ENCODE measurements at regions not wholly inside any gene's neighbourhood (a gene's known extent, or its start where the extent isn't known, plus 50 kb on each side); places are given as distances from the start of the nearest gene placed in this dataset.

DNA sequence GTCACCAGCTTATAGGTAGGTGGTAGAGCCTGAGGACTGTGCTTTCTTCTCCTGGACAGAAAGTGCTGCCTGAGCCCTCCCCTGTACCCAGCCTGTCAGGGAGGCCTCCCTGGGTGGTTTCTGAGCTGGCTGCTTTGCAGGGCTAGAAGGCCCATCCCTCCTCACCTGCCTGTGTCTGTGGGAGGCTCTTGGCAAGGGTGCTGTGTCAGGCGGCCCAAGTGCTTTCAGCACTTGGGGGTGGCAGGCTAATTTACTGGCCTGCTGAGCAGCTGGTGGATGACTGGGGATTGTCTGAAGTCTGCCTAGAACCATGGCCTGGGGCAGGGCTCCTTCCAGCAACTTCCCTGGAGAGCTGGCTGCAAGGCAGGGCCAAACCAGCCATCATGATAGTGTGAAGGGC is 139.0 kb upstream of the NAV2 start:
- no peak overlapping the region for H2AFZ ChIP-seq (ENCODE audit: control insufficient read depth, low read depth, low read length)
- RAD21 ChIA-PET (ENCODE audit: unreplicated experiment), result interaction anchor here (0.8 kb wide), 1 partner anchor 172 kb away, joined by 3 read pairs; no protein-coding TSS in a partner anchor
- no peak overlapping the region for H3K4me3 ChIP-seq
- 0% methylated on average over 1 of the region's 1 CpG for WGBS (ENCODE audit: insufficient coverage, insufficient replicate concordance, low lambda C conversion rate, missing lambda C conversion rate)
- no TSS peak for BruUV-seq (replicated peaks)
- ATAC-seq, result no peak
- H3K4me2 ChIP-seq (ENCODE audit: control insufficient read depth, insufficient read depth), result no peak overlapping the region
- H3K27me3 ChIP-seq (replicated peaks in 1 of 2; ENCODE audit: control insufficient read depth in 2 of 2, insufficient read depth in 2 of 2, low read length in 1 of 2), result no peaks in the 10 kb centered on the region; a peak in 4 of 4 replicates
- no peaks in the 10 kb centered on the region for H4K20me1 ChIP-seq (ENCODE audit: control insufficient read depth, insufficient read depth)
- TF ChIP-seq DPF2 (IDR thresholded peaks at IDR 0.05) (no peak), SREBF1 (IDR thresholded peaks at IDR 0.05; ENCODE audit: low read length) (no peak), FOXM1 (IDR thresholded peaks at IDR 0.05; ENCODE audit: low read depth, low read length) (no peak), ZNF207 (IDR thresholded peaks at IDR 0.05; ENCODE audit: borderline replicate concordance) (no peak), FOS (IDR thresholded peaks at IDR 0.05; ENCODE audit: borderline replicate concordance, extremely low read depth, insufficient read length) (no peak)
- in situ Hi-C loops (cut with MboI) (no loop called here), intact Hi-C loops (cut with micrococcal nuclease; ENCODE audit: unreplicated experiment) (loop anchor here (10.0 kb wide), 1 partner anchor 71 kb away; no protein-coding TSS in a partner anchor)
- no peak for DNase-seq (ENCODE audit: low read depth, low spot score)
- SMC1A ChIA-PET (ENCODE audit: uncharacterized antibody, unreplicated experiment), result interaction anchor here (0.6 to 1.7 kb wide), 3 partner anchors 10 to 49 kb away, joined by 3 to 5 read pairs (median 5); no protein-coding TSS in a partner anchor
- no peaks in the 10 kb centered on the region for H3K36me3 ChIP-seq (ENCODE audit: control insufficient read depth in 2 of 2, insufficient read depth in 2 of 2, low read length in 1 of 2)
- POLR2A ChIA-PET, result no interaction called here
- no peak overlapping the region for H3K9ac ChIP-seq (ENCODE audit: control insufficient read depth, insufficient read depth, low read length)
- H3K27ac ChIP-seq (ENCODE audit: control insufficient read depth, insufficient read depth), result no peak overlapping the region
- H3K79me2 ChIP-seq (ENCODE audit: control insufficient read depth, insufficient read depth, low read length), result no peaks in the 10 kb centered on the region
- H3K4me1 ChIP-seq (ENCODE audit: control insufficient read depth, insufficient read depth, low read length), result no peaks in the 10 kb centered on the region
- CTCF ChIA-PET, result interaction anchor here (0.9 to 1.6 kb wide), 3 partner anchors 11 to 330 kb away, joined by 4 to 6 read pairs (median 6); no protein-coding TSS in a partner anchor
- FAIRE-seq, result no peak
- H3K9me3 ChIP-seq (replicated peaks; ENCODE audit: control insufficient read depth, insufficient read depth, low read length), result no peaks in the 10 kb centered on the region

DNA sequence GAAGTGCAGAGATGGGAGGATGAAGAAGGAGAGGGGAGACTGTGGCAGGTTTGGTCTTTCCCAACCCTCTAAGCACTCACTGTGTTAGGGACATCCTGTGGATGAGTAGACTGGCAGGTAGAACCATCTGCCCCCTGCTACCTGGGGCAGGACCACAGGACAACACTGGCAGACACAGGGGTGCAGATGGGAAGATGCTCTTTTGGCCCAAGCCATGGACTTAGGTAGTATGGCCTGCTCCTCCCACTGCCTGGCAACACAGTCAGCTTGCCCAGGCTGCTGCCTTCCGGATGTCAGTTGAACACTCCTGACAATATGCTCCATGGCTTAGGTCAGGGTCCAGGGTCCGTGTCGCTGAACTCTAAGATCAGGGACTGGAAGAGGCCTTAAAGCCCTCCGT is 140.7 kb upstream of the NAV2 start:
- Histone ChIP-seq H2AFZ (ENCODE audit: control insufficient read depth, low read depth, low read length) (no peak overlapping the region), H4K20me1 (ENCODE audit: control insufficient read depth, insufficient read depth) (no peaks in the 10 kb centered on the region), H3K27me3 (replicated peaks in 1 of 2; ENCODE audit: control insufficient read depth in 2 of 2, insufficient read depth in 2 of 2, low read length in 1 of 2) (no peaks in the 10 kb centered on the region; a peak in 4 of 4 replicates), H3K4me2 (ENCODE audit: control insufficient read depth, insufficient read depth) (no peak overlapping the region), H3K9me3 (replicated peaks; ENCODE audit: control insufficient read depth, insufficient read depth, low read length) (no peaks in the 10 kb centered on the region), H3K79me2 (ENCODE audit: control insufficient read depth, insufficient read depth, low read length) (no peaks in the 10 kb centered on the region), H3K4me1 (ENCODE audit: control insufficient read depth, insufficient read depth, low read length) (no peaks in the 10 kb centered on the region), H3K36me3 (ENCODE audit: control insufficient read depth in 2 of 2, insufficient read depth in 2 of 2, low read length in 1 of 2) (no peaks in the 10 kb centered on the region), H3K9ac (ENCODE audit: control insufficient read depth, insufficient read depth, low read length) (no peak overlapping the region), H3K4me3 (no peak overlapping the region), H3K27ac (ENCODE audit: control insufficient read depth, insufficient read depth) (no peak overlapping the region)
- DNase-seq (ENCODE audit: low read depth, low spot score) (no peak), FAIRE-seq (no peak), ATAC-seq (no peak)
- intact Hi-C loops (cut with micrococcal nuclease; ENCODE audit: unreplicated experiment) (loop anchor here (10.0 kb wide), 1 partner anchor 73 kb away; no protein-coding TSS in a partner anchor), in situ Hi-C loops (cut with MboI) (no loop called here)
- no TSS peak for BruUV-seq (replicated peaks)
- SMC1A ChIA-PET (ENCODE audit: uncharacterized antibody, unreplicated experiment), result interaction anchor here (0.7 to 1.7 kb wide), 3 partner anchors 9 to 110 kb away, joined by 3 to 5 read pairs (median 3); no protein-coding TSS in a partner anchor
- CTCF ChIA-PET, result interaction anchor here (0.6 to 1.6 kb wide), 8 partner anchors 9 to 308 kb away, joined by 3 to 6 read pairs (median 3); no protein-coding TSS in a partner anchor
- WGBS (ENCODE audit: insufficient coverage, insufficient replicate concordance, low lambda C conversion rate, missing lambda C conversion rate), result 12% methylated on average over 3 of the region's 4 CpGs
- POLR2A ChIA-PET, result no interaction called here
- RAD21 ChIA-PET (ENCODE audit: unreplicated experiment), result no interaction called here
- no peak for TF ChIP-seq TCF7 (IDR thresholded peaks at IDR 0.05; ENCODE audit: borderline replicate concordance)
- TF ChIP-seq ZNF274 (IDR thresholded peaks at IDR 0.05; ENCODE audit: insufficient read depth, insufficient read length), result no peak
- TF ChIP-seq IKZF2 (IDR thresholded peaks at IDR 0.05), result no peak
- no peak for TF ChIP-seq HDGF (IDR thresholded peaks at IDR 0.05)
- TF ChIP-seq, protein P1, sequence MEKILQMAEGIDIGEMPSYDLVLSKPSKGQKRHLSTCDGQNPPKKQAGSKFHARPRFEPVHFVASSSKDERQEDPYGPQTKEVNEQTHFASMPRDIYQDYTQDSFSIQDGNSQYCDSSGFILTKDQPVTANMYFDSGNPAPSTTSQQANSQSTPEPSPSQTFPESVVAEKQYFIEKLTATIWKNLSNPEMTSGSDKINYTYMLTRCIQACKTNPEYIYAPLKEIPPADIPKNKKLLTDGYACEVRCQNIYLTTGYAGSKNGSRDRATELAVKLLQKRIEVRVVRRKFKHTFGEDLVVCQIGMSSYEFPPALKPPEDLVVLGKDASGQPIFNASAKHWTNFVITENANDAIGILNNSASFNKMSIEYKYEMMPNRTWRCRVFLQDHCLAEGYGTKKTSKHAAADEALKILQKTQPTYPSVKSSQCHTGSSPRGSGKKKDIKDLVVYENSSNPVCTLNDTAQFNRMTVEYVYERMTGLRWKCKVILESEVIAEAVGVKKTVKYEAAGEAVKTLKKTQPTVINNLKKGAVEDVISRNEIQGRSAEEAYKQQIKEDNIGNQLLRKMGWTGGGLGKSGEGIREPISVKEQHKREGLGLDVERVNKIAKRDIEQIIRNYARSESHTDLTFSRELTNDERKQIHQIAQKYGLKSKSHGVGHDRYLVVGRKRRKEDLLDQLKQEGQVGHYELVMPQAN (conservative IDR thresholded peaks at IDR 0.05), result no peak
- no peak for TF ChIP-seq RAD21 (IDR thresholded peaks at IDR 0.05; ENCODE audit: insufficient read depth, low read depth, low read length)
- no peak for TF ChIP-seq FOS (IDR thresholded peaks at IDR 0.05; ENCODE audit: borderline replicate concordance, extremely low read depth, insufficient read length)
- TF ChIP-seq CBFB (IDR thresholded peaks at IDR 0.05; ENCODE audit: low read depth), result no peak
- TF ChIP-seq, protein P2, sequence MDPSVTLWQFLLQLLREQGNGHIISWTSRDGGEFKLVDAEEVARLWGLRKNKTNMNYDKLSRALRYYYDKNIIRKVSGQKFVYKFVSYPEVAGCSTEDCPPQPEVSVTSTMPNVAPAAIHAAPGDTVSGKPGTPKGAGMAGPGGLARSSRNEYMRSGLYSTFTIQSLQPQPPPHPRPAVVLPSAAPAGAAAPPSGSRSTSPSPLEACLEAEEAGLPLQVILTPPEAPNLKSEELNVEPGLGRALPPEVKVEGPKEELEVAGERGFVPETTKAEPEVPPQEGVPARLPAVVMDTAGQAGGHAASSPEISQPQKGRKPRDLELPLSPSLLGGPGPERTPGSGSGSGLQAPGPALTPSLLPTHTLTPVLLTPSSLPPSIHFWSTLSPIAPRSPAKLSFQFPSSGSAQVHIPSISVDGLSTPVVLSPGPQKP (IDR thresholded peaks at IDR 0.05; ENCODE audit: low read depth, low read length), result no peak

All from GM12878 (cell line).